ENCODE measurements at regions not wholly inside any gene's neighbourhood (a gene's known extent, or its start where the extent isn't known, plus 50 kb on each side); places are given as distances from the start of the nearest gene placed in this dataset.

DNA sequence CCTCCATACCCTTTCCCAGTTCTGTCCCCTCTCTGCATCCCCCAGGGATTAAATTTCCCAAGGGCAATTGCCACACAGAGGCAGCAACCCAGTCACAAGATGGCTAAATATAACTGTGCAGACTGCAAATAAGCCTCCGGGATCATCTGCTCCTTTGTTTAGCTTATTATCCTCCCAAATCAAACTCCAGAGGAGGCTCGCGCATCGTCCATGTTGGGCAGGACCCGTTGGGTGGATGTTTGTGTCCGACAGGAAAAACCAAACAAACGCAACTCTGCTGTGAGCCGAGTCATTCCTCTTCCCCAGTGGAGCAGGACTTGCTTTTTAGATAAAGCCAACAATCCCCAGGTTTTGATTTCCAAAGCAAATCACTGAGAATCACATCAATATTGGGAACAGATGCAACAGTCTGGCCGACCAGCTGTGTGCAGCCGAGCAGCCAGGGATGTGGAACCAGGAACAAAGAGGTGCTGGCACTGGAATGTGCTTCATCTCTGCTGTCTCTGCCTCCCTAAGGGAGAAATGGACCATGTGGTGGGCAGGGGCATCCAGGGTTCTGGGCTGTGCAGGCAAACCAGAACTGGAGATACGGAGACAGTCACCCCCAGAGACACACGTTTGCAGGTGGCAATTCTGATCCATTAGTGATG lies 89.8 kb downstream of the PTTG1 start:
- no peak for DNase-seq
